HCT116 (cell line): ENCODE measurements at regions not wholly inside any gene's neighbourhood (a gene's known extent, or its start where the extent isn't known, plus 50 kb on each side); places are given as distances from the start of the nearest gene placed in this dataset.

Experiments used
- CTCF ChIP-seq, 3 experiments: fragments of 200-600 bp in 1 of 3; sonication (generic) in 1 of 3; IDR thresholded peaks in 2 of 3; conservative IDR thresholded peaks in 1 of 3; 2 replicates each; pipeline ENCODE4 v1.5.1; 2012 to 2017; ENCODE audit warnings: low read depth in 2 of 3, low read length in 2 of 3, antibody characterized with exemption in 1 of 3, borderline replicate concordance in 1 of 3, control low read depth in 1 of 3, mild to moderate bottlenecking in 1 of 3, mixed read lengths in 1 of 3, mixed run types in 1 of 3, moderate library complexity in 1 of 3; ENCODE audit not compliant: insufficient read depth in 1 of 3
- EZH2 ChIP-seq: fragments of 200-600 bp; sonication (generic); IDR thresholded peaks from 2 replicates; pipeline ENCODE4 v1.6.1; 2017; ENCODE audit warnings: antibody characterized with exemption, mixed run types
- EZH2phosphoT487 ChIP-seq: fragments of 200-600 bp; IDR thresholded peaks from 2 replicates; pipeline ENCODE4 v1.6.1; 2018; ENCODE audit warnings: antibody characterized with exemption, borderline replicate concordance
- JUND ChIP-seq: IDR thresholded peaks from 2 replicates; pipeline ENCODE4 v1.6.1; 2012
- MAX ChIP-seq: IDR thresholded peaks from 2 replicates; pipeline ENCODE4 v1.6.1; 2012
- POLR2A ChIP-seq: IDR thresholded peaks from 2 replicates; pipeline ENCODE4 v1.7.0; 2011; ENCODE audit warnings: borderline replicate concordance; ENCODE audit not compliant: insufficient read depth, insufficient read length; ENCODE audit errors: extremely low read depth
- POLR2AphosphoS5 ChIP-seq: IDR thresholded peaks from 2 replicates; pipeline ENCODE4 v1.6.1; 2011; ENCODE audit warnings: mild to moderate bottlenecking, low read depth, low read length, moderate library complexity
- RAD21 ChIP-seq: IDR thresholded peaks from 2 replicates; pipeline ENCODE4 v1.6.1; 2012; ENCODE audit warnings: low read depth, mild to moderate bottlenecking
- SIN3A ChIP-seq: IDR thresholded peaks from 2 replicates; pipeline ENCODE4 v1.6.1; 2012; ENCODE audit warnings: low read depth
- TCF7L2 ChIP-seq: IDR thresholded peaks from 2 replicates; pipeline ENCODE4 v1.7.0; 2011; ENCODE audit warnings: borderline replicate concordance, inconsistent platforms; ENCODE audit not compliant: insufficient read depth, insufficient read length; ENCODE audit errors: extremely low read depth
- ZNF274 ChIP-seq: fragments of 200-500 bp; sonication (Bioruptor generic); IDR thresholded peaks from 2 replicates; pipeline ENCODE4 v1.6.1; 2014; ENCODE audit warnings: mild to moderate bottlenecking, low read depth, low read length, inconsistent platforms
- TF ChIP-seq, protein P1 (sequence below): IDR thresholded peaks from 2 replicates; pipeline ENCODE4 v1.6.1; 2011; ENCODE audit warnings: mild to moderate bottlenecking, low read length, moderate library complexity; ENCODE audit not compliant: insufficient replicate concordance; ENCODE audit errors: extremely low read depth
- TF ChIP-seq, protein P2 (sequence below): IDR thresholded peaks from 2 replicates; pipeline ENCODE4 v1.6.1; 2012; ENCODE audit warnings: low read depth

- TF ChIP-seq RAD21 (no peak), EZH2phosphoT487 (no peak), ZNF274 (no peak), CTCF (IDR thresholded peaks at IDR 0.05 in 2 of 3, conservative IDR thresholded peaks at IDR 0.05 in 1 of 3; ENCODE audit: borderline replicate concordance in 1 of 3, insufficient read depth in 1 of 3, low read depth in 2 of 3, low read length in 2 of 3) (no peak), TCF7L2 (no peak), POLR2A (no peak), POLR2AphosphoS5 (no peak), EZH2 (no peak), MAX (no peak), JUND (no peak), SIN3A (no peak)
- TF ChIP-seq, protein P1, sequence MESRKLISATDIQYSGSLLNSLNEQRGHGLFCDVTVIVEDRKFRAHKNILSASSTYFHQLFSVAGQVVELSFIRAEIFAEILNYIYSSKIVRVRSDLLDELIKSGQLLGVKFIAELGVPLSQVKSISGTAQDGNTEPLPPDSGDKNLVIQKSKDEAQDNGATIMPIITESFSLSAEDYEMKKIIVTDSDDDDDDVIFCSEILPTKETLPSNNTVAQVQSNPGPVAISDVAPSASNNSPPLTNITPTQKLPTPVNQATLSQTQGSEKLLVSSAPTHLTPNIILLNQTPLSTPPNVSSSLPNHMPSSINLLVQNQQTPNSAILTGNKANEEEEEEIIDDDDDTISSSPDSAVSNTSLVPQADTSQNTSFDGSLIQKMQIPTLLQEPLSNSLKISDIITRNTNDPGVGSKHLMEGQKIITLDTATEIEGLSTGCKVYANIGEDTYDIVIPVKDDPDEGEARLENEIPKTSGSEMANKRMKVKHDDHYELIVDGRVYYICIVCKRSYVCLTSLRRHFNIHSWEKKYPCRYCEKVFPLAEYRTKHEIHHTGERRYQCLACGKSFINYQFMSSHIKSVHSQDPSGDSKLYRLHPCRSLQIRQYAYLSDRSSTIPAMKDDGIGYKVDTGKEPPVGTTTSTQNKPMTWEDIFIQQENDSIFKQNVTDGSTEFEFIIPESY: no peak
- TF ChIP-seq, protein P2, sequence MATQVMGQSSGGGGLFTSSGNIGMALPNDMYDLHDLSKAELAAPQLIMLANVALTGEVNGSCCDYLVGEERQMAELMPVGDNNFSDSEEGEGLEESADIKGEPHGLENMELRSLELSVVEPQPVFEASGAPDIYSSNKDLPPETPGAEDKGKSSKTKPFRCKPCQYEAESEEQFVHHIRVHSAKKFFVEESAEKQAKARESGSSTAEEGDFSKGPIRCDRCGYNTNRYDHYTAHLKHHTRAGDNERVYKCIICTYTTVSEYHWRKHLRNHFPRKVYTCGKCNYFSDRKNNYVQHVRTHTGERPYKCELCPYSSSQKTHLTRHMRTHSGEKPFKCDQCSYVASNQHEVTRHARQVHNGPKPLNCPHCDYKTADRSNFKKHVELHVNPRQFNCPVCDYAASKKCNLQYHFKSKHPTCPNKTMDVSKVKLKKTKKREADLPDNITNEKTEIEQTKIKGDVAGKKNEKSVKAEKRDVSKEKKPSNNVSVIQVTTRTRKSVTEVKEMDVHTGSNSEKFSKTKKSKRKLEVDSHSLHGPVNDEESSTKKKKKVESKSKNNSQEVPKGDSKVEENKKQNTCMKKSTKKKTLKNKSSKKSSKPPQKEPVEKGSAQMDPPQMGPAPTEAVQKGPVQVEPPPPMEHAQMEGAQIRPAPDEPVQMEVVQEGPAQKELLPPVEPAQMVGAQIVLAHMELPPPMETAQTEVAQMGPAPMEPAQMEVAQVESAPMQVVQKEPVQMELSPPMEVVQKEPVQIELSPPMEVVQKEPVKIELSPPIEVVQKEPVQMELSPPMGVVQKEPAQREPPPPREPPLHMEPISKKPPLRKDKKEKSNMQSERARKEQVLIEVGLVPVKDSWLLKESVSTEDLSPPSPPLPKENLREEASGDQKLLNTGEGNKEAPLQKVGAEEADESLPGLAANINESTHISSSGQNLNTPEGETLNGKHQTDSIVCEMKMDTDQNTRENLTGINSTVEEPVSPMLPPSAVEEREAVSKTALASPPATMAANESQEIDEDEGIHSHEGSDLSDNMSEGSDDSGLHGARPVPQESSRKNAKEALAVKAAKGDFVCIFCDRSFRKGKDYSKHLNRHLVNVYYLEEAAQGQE: no peak
These were observed 99.7 kb upstream of the ENPP6 start for GRCh38 chr4:184317234-184317918.
